H1 (cell line): ENCODE measurements at regions not wholly inside any gene's neighbourhood (a gene's known extent, or its start where the extent isn't known, plus 50 kb on each side); places are given as distances from the start of the nearest gene placed in this dataset.

Experiments
- BRCA1 ChIP-seq: IDR thresholded peaks from 2 replicates; pipeline ENCODE4 v1.6.1; 2012; ENCODE audit warnings: low read depth, low read length, improper control_type of control experiment
- CTCF ChIP-seq, 3 experiments: IDR thresholded peaks; 1 replicate in 2 of 3; 2 replicates in 1 of 3; pipeline versions ENCODE4 v1.5.1 to v1.6.1; 2011; ENCODE audit warnings: low read length in 3 of 3, mild to moderate bottlenecking in 3 of 3, inconsistent platforms in 2 of 3, low read depth in 1 of 3, moderate library complexity in 1 of 3; ENCODE audit not compliant: insufficient read depth in 1 of 3; ENCODE audit errors: control extremely low read depth in 1 of 3
- POLR2AphosphoS5 ChIP-seq: IDR thresholded peaks from 2 replicates; pipeline ENCODE4 v1.6.1; 2011; ENCODE audit warnings: low read depth, low read length
- TCF12 ChIP-seq: IDR thresholded peaks from 2 replicates; pipeline ENCODE4 v1.6.1; 2011; ENCODE audit warnings: low read depth, mild to moderate bottlenecking, low read length

GRCh38 chr2:181223234-181223633, 234.0 kb upstream of the ITGA4 start:
- TF ChIP-seq POLR2AphosphoS5 (no peak), TCF12 (no peak), CTCF (IDR thresholded peaks at IDR 0.05; ENCODE audit: control extremely low read depth in 1 of 3, insufficient read depth in 1 of 3, low read depth in 1 of 3, low read length in 3 of 3) (no peak), BRCA1 (no peak)
